ENCODE measurements at regions not wholly inside any gene's neighbourhood (a gene's known extent, or its start where the extent isn't known, plus 50 kb on each side); places are given as distances from the start of the nearest gene placed in this dataset.
"Not testable (repeated sequence)": the region's sequence is repeated elsewhere in the genome, so short reads cannot be mapped to it uniquely, and the experiment has no call there.

- DNase-seq (ENCODE audit: low spot score), result no peak
Measured at GRCh38 chr3:177249203-177249602, 51.9 kb upstream of the TBL1XR1 start.

- no peak for DNase-seq (ENCODE audit: low spot score)
Measured at GRCh38 chr3:177250151-177250550, 52.9 kb upstream of the TBL1XR1 start.

GRCh38 chr3:177251755-177252154 is 54.5 kb upstream of the TBL1XR1 start:
- DNase-seq (ENCODE audit: low spot score), result no peak

GRCh38 chr3:177257006-177257405 is 59.7 kb upstream of the TBL1XR1 start:
- no peak for DNase-seq (ENCODE audit: low spot score)

GRCh38 chr3:177257625-177258024 is 60.3 kb upstream of the TBL1XR1 start:
- DNase-seq (ENCODE audit: low spot score), result no peak

- no peak for DNase-seq (ENCODE audit: low spot score)
Measured at GRCh38 chr3:177262396-177262795, 65.1 kb upstream of the TBL1XR1 start.

- no peak for DNase-seq (ENCODE audit: low spot score)
Measured at GRCh38 chr3:177263615-177264368, 66.5 kb upstream of the TBL1XR1 start.

- not testable (repeated sequence) for DNase-seq (ENCODE audit: low spot score)
Measured at GRCh38 chr3:177271811-177272501, 74.7 kb upstream of the TBL1XR1 start.

- no peak for DNase-seq (ENCODE audit: low spot score)
Measured at GRCh38 chr3:177278016-177278415, 80.7 kb upstream of the TBL1XR1 start.

- no peak for DNase-seq (ENCODE audit: low spot score)
Measured at GRCh38 chr3:177279118-177279815, 82.0 kb upstream of the TBL1XR1 start.

- DNase-seq (ENCODE audit: low spot score), result peak; percentile 53
Measured at GRCh38 chr3:177281292-177282118, 84.2 kb upstream of the TBL1XR1 start.

GRCh38 chr3:177282119-177282655 is 84.9 kb upstream of the TBL1XR1 start:
- peak; percentile 72 for DNase-seq (ENCODE audit: low spot score)

- DNase-seq (ENCODE audit: low spot score), result no peak
Measured at GRCh38 chr3:177283983-177284382, 86.7 kb upstream of the TBL1XR1 start.

GRCh38 chr3:177284383-177284881 is 87.2 kb upstream of the TBL1XR1 start:
- no peak for DNase-seq (ENCODE audit: low spot score)

GRCh38 chr3:177286034-177286433 is 88.8 kb upstream of the TBL1XR1 start:
- DNase-seq (ENCODE audit: low spot score), result no peak

- no peak for DNase-seq (ENCODE audit: low spot score)
Measured at GRCh38 chr3:177287231-177287630, 89.9 kb upstream of the TBL1XR1 start.

GRCh38 chr3:177290633-177291032 is 93.4 kb upstream of the TBL1XR1 start:
- DNase-seq (ENCODE audit: low spot score), result no peak

GRCh38 chr3:177294221-177294620 is 96.9 kb upstream of the TBL1XR1 start:
- no peak for DNase-seq (ENCODE audit: low spot score)

- no peak for DNase-seq (ENCODE audit: low spot score)
Measured at GRCh38 chr3:177295116-177295515, 97.8 kb upstream of the TBL1XR1 start.

- no peak for DNase-seq (ENCODE audit: low spot score)
Measured at GRCh38 chr3:177299250-177299649, 102.0 kb upstream of the TBL1XR1 start.

- DNase-seq (ENCODE audit: low spot score), result peak; percentile 41
Measured at GRCh38 chr3:177300039-177300833, 103.0 kb upstream of the TBL1XR1 start.

Data from NAMALWA (cell line).